HG02678 (cell line): ENCODE measurements at regions not wholly inside any gene's neighbourhood (a gene's known extent, or its start where the extent isn't known, plus 50 kb on each side); places are given as distances from the start of the nearest gene placed in this dataset.
"Not testable (repeated sequence)": the region's sequence is repeated elsewhere in the genome, so short reads cannot be mapped to it uniquely, and the experiment has no call there.

Experiments
- ATAC-seq: cut with Tn5 transposase; IDR thresholded peaks from one replicate; pipeline ENCODE4 v1.9.1; 2021; ENCODE audit warnings: mild to moderate bottlenecking, moderate library complexity; ENCODE audit not compliant: unreplicated experiment

DNA sequence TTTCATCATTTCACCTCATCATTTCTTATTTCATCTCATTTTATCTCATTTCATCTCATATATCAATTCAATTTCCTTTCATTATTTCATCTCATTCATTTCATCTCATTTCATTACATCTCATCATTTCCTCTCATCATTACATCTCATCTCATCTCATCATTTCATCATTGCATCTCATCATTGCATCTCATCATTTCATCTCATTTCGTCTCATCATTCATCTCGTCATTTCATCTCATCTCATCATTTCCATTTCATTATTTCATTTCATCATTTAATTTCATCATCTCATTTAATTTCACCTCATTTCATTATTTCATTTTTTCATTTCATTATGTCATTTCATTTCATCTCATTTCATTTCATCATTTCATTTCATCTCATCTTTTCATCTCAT lies 168.5 kb upstream of the FAM72C start:
- not testable (repeated sequence) for ATAC-seq

- ATAC-seq = not testable (repeated sequence)
These were observed 133.2 kb upstream of the FAM72C start for GRCh38 chr1:144105006-144105405.

GRCh38 chr1:144104000-144104677 lies 132.4 kb upstream of the FAM72C start:
- not testable (repeated sequence) for ATAC-seq

DNA sequence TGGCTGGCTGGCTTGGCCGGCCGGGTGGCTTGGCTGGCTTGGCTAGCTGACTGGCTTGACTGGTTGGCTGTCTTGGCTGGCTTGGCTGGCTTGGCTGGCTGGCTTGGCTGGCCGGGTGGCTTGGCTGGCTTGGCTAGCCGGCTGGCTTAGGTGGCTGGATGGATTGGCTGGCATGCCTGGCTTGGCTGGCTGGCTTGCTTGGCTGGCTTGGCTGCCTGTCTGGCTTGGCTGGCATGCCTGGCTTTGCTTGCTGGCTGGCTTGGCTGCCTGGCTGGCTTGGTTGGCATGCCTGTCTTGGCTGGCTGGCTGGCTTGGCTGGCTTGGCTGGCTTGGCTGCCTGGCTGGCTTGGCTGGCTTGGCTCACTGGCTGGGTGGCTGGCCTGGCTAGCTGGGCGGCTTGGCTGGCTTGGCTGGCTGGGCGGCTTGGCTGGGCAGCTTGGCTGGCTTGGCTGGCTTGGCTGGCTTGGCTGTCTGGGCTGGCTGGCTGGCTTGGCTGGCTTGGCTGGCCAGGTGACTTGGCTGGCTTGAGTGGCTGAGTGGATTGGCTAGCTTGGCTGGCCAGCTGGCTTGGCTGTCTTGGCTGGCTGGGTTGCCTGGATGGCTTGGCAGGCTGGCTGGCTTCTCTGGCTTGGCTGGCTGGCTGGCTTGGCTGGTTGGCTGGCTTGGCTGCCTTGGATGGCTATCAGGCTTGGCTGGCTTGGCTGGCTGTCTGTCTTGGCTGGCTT lies 131.5 kb upstream of the FAM72C start:
- ATAC-seq = not testable (repeated sequence)

DNA sequence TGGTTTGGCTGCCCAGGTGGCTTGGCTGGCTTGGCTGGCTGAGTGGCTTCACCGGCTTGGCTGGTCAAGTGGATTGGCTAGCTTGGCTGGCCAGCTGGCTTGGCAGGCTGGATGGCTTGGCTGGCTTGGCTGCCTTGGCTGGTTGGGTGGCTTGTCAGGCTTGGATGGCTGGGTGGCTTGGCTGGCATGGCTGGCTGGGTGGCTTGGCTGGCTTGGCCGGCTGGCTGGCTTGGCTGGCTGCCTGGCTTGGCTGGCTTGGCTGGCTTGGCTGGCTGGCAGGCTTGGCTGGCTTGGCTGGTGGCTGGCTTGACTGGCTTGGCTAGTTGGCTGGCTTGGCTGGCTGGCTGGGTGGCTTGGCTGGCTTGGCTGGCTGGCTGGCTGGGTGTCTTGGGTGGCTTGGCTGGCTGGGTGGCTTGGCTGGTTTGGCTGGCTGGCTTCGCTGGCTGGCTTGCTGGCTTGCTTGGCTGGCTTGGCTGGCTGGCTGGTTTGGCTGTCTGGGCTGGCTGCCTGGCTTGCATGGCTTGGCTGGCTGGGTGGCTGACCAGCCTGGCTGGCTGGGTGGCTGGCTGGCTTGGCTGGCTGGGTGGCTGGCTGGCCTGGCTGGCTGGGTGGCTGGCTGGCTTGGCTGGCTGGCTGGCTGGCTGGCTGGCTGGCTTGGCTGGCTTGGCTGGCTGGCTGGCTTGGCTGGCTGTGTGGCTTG lies 130.4 kb upstream of the FAM72C start:
- not testable (repeated sequence) for ATAC-seq

- no peak for ATAC-seq
These were observed 129.7 kb upstream of the FAM72C start for GRCh38 chr1:144101397-144102045.

DNA sequence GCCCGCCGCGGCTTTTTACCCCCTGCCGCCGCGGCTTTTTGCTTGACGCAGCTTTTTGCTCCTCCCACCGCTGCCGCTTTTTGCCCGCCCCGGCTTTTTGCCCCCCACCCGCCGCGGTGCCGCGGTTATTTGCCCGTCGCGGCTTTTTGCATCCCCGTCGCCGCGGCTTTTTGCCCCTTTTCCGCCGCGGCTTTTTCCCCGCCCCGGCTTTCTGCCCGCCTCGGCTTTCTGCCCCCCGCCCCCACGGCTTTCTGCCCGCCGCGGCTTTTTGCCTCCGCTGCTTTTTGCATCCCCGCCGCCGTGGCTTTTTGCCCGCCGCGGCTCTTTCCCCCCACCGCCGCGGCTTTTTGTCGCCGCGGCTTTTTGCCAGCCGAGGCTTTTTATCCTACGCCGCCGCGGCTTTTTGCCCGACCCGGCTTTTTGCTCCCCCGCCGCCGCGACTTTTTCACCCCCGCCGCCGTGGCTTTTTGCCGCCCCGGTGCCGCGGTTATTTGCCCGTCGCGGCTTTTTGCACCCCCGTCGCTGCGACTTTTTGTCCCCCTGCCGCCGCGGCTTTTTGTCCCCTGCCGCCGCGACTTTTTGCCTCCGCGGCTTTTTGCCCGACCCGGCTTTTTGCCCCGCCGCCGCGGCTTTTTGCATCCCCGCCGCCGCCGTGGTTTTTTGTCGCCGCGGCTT lies 105.5 kb upstream of the FAM72C start:
- not testable (repeated sequence) for ATAC-seq

DNA sequence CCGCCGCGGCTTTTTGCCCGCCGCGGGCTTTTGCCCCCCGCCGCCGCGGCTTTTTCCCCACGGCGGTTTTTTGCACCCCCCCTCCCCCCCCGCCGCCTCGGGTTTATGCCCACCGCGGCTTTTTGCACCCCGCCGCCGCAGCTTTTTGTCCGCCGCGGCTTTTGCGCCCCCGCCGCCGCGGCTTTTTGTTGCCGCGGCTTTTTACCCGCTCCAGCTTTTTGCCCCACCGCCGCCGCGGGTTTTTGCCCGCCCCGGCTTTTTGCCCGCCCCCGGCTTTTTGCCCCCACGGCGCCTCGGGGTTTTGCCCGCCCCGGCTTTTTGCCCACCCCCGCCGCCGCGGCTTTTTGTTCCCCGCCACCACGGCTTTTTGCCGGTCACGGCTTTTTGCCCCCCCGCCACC lies 104.9 kb upstream of the FAM72C start:
- ATAC-seq = not testable (repeated sequence)

- ATAC-seq = not testable (repeated sequence)
These were observed 98.7 kb upstream of the FAM72C start for GRCh38 chr1:144070394-144071053.

- ATAC-seq = not testable (repeated sequence)
These were observed 95.3 kb upstream of the FAM72C start for GRCh38 chr1:144067042-144067441.

- ATAC-seq = not testable (repeated sequence)
These were observed 94.5 kb upstream of the FAM72C start for GRCh38 chr1:144066071-144066813.

- ATAC-seq = not testable (repeated sequence)
These were observed 93.7 kb upstream of the FAM72C start for GRCh38 chr1:144065299-144066060.

DNA sequence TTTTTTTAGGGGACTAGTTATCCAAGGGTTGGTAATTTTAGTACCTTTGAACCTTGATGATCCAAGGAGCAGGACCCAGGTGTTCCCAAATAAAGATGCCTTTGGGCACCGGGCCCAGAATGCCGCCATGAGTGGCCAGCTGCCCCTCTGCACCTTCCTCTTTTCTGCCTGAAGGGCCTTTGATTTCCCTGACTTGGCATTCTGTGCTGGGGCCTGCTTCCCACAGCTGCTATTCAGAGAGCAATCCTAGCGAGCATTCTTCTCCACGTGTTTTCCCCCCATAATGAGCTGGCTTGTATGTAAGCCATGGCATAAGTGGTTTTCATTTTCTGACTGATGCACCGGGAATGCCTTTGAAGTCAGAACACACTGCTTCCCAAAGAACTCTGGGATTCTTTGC lies 77.6 kb upstream of the FAM72C start:
- not testable (repeated sequence) for ATAC-seq

DNA sequence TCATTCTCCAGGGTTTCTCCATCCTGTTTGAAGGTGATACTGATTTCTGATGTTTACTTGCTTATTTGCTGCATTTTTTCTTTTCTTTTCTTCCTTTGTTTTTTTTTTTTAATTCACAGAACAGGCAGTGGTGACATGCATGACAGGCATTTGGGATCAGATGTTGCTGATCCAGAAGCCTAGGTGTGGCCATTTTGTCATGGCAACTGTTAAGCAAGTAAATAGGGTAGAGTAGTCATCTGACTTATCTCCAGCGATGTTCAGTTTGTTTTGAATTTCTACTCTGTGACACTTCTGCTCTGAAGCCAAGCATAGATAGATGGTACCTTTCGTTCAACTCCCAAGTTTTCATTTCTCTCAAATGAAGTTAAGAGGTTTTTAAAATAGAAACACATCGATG lies 74.9 kb upstream of the FAM72C start:
- not testable (repeated sequence) for ATAC-seq

- ATAC-seq = not testable (repeated sequence)
These were observed 74.2 kb upstream of the FAM72C start for GRCh38 chr1:144045751-144046546.

GRCh38 chr1:144042251-144042650 lies 70.5 kb upstream of the FAM72C start:
- ATAC-seq = not testable (repeated sequence)

DNA sequence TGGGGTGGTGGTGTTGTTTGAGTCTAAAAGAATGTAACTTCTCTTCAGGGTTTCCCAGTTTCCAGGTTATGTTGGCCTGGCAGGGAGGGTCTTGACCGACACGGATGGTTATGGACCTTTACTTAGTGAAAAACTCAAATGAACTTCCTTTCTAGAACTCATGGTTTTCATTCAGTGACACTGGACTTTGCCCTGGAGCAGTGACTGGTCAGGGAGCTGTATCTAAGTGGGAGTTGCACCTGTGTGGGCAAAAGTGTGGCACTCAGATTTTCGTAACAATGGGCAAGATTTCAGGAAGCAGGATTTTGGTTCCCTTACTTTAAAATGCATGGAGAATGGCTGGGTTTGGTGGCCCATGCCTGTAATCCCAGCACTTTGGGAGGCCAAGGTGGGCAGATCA lies 68.5 kb upstream of the FAM72C start:
- ATAC-seq = not testable (repeated sequence)

DNA sequence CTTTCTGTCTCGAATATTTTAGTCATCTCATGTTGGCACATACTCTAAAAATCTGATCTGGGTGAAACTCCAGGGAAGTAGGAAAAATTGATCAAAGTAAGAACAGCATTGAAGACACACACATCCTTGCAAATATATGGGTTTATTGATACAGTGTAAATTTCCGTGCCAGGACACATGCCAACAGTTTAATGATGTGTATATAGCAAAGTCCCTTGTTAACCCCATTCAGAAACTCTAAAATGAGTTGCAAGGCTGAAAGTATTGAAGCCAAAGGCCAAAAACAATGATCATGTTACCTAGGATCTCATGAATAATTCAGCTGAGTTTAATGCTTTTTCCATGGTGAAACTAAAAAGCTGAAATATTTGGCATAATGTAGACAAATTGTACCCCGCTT lies 62.3 kb upstream of the FAM72C start:
- ATAC-seq = not testable (repeated sequence)
